Fibroblast of lung (primary cell): ENCODE measurements at regions not wholly inside any gene's neighbourhood (a gene's known extent, or its start where the extent isn't known, plus 50 kb on each side); places are given as distances from the start of the nearest gene placed in this dataset.

ENCODE experiments used
- EZH2 ChIP-seq: IDR thresholded peaks from 2 replicates; pipeline ENCODE4 v1.5.1; 2012; ENCODE audit warnings: low read length, control low read depth, mild to moderate bottlenecking; ENCODE audit errors: missing control alignments
- TF ChIP-seq, protein P1 (sequence below), 2 donors: IDR thresholded peaks in 1 of 2; conservative IDR thresholded peaks in 1 of 2; 1 replicate in 1 of 2; 2 replicates in 1 of 2; pipeline ENCODE4 v1.5.1; 2011 to 2012; ENCODE audit warnings: low read length in 2 of 2, control low read depth in 1 of 2, inconsistent platforms in 1 of 2, low read depth in 1 of 2, mild to moderate bottlenecking in 1 of 2

DNA sequence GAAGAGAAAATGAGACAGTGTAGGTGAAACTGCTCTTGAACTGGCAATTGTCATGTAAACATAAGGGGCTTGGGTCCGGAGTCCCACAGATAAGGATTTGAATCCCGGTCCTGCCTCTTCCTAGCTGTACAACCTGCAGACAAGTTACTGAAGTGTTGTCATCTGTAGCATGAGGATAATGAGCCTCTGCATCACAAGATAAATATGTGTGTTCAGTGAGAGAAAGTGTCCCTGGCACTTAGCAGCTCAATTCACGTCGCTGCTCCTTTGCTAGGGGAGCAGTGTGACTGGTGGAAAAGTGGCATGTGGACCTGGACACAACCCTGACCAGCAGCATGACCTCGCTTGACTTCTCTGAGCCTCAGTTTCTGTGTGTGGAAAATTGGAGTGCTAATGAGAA lies 73.7 kb upstream of the NECTIN1 start:
- TF ChIP-seq, protein P1, sequence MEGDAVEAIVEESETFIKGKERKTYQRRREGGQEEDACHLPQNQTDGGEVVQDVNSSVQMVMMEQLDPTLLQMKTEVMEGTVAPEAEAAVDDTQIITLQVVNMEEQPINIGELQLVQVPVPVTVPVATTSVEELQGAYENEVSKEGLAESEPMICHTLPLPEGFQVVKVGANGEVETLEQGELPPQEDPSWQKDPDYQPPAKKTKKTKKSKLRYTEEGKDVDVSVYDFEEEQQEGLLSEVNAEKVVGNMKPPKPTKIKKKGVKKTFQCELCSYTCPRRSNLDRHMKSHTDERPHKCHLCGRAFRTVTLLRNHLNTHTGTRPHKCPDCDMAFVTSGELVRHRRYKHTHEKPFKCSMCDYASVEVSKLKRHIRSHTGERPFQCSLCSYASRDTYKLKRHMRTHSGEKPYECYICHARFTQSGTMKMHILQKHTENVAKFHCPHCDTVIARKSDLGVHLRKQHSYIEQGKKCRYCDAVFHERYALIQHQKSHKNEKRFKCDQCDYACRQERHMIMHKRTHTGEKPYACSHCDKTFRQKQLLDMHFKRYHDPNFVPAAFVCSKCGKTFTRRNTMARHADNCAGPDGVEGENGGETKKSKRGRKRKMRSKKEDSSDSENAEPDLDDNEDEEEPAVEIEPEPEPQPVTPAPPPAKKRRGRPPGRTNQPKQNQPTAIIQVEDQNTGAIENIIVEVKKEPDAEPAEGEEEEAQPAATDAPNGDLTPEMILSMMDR (conservative IDR thresholded peaks at IDR 0.05 in 1 of 2, IDR thresholded peaks at IDR 0.05 in 1 of 2; ENCODE audit: low read depth in 1 of 2, low read length in 2 of 2): no peak
- TF ChIP-seq EZH2: no peak
